ENCODE measurements at regions not wholly inside any gene's neighbourhood (a gene's known extent, or its start where the extent isn't known, plus 50 kb on each side); places are given as distances from the start of the nearest gene placed in this dataset.

DNA sequence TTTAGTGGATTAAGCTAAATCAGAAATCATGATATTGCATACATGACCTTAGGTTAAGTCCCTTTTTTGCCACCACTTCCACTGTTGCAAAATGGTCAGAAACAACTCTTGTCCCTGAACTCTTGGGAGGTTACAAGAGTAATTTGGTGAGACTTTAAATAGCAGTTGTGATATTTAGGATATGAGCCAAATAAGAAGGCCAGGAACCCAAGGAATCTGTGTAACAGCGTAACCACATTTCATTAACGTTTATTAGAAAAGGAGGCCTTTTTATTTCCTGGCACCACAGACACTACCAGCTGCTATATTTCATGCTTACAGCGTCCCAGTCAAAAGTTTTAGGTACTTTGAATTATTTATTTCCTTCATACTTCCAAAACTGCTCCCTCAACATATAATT is 268.0 kb downstream of the GPD2 start:
- H3K4me3 ChIP-seq (ENCODE audit: low read depth, low read length): no peak overlapping the region
- no peak for DNase-seq (ENCODE audit: low read depth)
- no peak for TF ChIP-seq CTCF (IDR thresholded peaks at IDR 0.05; ENCODE audit: insufficient read depth, low read length)

DNA sequence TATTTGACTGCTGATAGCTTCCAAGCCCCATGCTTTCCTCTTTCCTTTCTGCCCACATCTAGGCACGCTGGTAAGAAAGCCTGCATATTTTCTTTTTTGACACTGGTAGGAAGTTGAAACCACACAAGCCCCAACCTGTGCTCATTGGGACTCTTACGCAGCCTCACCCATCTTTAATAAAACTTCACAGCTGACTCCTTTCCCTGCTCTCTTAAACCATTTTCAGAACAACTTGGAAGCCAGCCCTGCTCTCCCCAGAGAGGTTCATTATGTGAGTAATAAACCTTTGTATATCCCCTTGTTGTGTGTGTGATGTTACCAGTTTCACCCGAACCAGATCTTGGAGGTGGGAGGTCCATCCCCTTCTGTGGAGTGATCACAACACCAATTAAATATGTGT is 268.4 kb downstream of the GPD2 start:
- TF ChIP-seq CTCF (IDR thresholded peaks at IDR 0.05; ENCODE audit: insufficient read depth, low read length): no peak
- no peak for DNase-seq (ENCODE audit: low read depth)

DNA sequence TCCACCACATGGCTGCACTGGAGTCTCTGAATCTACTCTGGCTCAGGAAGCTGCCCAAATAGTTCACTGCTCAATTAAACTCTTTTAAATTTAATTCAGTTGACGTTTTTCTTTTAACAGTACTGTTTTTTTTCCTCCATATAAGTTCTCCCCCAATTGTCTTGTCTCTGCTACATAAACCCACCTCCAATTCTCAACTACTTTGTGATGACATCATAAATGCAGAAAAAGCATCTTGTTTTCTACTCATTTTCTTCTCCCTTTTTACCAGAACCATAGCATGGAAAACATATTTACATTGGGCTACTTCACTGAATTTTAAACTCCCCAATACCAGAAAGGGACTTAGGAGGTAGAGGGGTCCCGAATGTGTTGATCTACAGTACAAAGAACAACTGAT is 270.4 kb downstream of the GPD2 start:
- no peak overlapping the region for H3K4me3 ChIP-seq (ENCODE audit: low read depth, low read length)
- DNase-seq (ENCODE audit: low read depth): no peak

More for the DNA sequence above, 268.4 kb downstream of the GPD2 start:
- no peak overlapping the region for H3K4me3 ChIP-seq (ENCODE audit: low read depth, low read length)

DNA sequence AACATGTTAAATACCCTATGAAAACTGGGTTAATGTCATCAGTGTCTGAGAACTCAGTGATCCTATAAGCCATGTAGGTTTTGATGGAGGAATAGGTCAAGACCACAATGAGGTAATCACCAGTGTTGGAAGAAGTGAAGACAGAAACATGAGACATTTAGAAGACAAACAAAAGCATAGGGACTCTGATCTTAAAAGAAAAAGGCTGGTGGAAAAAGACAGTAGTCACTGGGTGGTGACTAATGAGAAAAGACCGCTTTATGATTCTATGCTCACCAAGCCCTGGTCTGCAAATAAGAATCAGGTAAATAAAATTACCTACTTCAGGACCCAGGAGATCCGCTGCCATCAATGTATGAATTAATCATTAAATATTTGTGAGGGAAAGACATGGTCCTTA is 271.9 kb downstream of the GPD2 start:
- no peak overlapping the region for H3K4me3 ChIP-seq (ENCODE audit: low read depth, low read length)
- no peak for DNase-seq (ENCODE audit: low read depth)
- TF ChIP-seq CTCF (IDR thresholded peaks at IDR 0.05; ENCODE audit: insufficient read depth, low read length): no peak

More for the DNA sequence above, 270.4 kb downstream of the GPD2 start:
- no peak for TF ChIP-seq CTCF (IDR thresholded peaks at IDR 0.05; ENCODE audit: insufficient read depth, low read length)

GRCh38 chr2:156709091-156709490 is 272.9 kb downstream of the GPD2 start:
- DNase-seq (ENCODE audit: low read depth): no peak
- no peak for TF ChIP-seq CTCF (IDR thresholded peaks at IDR 0.05; ENCODE audit: insufficient read depth, low read length)
- H3K4me3 ChIP-seq (ENCODE audit: low read depth, low read length): no peak overlapping the region

GRCh38 chr2:156719036-156719435 is 282.9 kb downstream of the GPD2 start:
- H3K4me3 ChIP-seq (ENCODE audit: low read depth, low read length): no peak overlapping the region
- no peak for DNase-seq (ENCODE audit: low read depth)
- no peak for TF ChIP-seq CTCF (IDR thresholded peaks at IDR 0.05; ENCODE audit: insufficient read depth, low read length)

GRCh38 chr2:156727867-156728266 is 291.7 kb downstream of the GPD2 start:
- no peak for DNase-seq (ENCODE audit: low read depth)
- no peak overlapping the region for H3K4me3 ChIP-seq (ENCODE audit: low read depth, low read length)
- TF ChIP-seq CTCF (IDR thresholded peaks at IDR 0.05; ENCODE audit: insufficient read depth, low read length): no peak

All from fibroblast of the aortic adventitia (primary cell).